HCEC 1CT (cell line): ENCODE measurements at regions not wholly inside any gene's neighbourhood (a gene's known extent, or its start where the extent isn't known, plus 50 kb on each side); places are given as distances from the start of the nearest gene placed in this dataset.
A peak's percentile ranks its signal among the peaks of the same experiment; 100 is the strongest.

Experiments used
- DNase-seq: peaks from one replicate; pipeline ENCODE4 v3.0.0-alpha.2; 2017

DNA sequence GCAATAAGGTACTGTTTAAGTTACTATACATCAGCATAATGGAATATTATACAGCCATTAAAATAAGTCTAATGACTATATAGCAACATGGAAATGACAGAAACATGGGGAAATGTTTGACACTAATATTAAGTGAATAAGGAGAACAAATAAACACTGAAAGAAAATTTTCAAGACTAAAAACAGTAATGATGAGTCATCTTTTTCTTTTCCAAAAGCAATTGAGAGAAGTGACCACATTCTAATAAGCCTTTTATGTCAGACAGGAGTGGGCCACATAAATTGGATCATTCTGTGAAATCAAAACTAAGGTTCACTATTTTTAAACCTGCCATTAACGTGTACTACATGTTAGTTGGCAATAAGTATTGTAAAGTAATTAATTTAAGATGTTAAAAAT, 187.5 kb downstream of the AHR start:
- no peak for DNase-seq

DNA sequence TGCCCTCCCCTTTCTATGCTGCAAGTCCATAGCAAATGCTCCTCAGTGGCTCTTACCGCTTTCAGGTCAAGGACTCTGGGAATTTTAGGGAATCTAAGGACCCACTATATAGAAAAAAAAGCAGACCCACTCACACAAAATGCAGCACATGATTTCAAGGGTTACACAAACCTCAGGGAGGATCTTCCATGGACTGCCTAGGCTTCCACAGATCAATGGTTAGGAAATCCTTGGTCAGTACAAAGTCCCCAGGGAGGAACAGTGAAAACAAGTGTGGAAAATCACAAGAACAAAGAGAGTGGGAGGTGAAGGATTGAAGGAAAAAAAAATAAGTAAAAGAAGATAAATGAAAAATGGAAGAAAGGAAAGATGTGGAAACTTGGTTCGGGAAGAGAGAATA, 188.4 kb downstream of the AHR start:
- no peak for DNase-seq

DNA sequence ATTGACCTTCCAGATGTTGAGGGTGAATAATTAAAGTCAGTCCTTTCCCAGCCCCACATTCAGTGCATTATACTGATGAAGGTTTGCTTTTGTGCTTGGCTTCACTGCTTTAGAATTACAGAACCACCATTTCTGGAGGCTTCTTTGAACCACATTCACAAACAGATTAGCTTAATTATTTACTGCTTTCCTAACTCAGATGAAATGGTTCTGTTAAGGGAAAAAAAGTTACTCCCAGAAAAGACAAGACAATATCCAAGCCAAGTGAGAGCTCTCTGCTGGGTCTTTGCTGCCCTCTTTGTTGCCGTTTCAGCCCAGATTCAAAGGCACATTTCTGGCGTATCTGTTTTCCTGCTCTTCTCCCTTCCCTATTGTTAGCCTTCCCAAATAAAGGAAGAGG, 188.9 kb downstream of the AHR start:
- no peak for DNase-seq

DNA sequence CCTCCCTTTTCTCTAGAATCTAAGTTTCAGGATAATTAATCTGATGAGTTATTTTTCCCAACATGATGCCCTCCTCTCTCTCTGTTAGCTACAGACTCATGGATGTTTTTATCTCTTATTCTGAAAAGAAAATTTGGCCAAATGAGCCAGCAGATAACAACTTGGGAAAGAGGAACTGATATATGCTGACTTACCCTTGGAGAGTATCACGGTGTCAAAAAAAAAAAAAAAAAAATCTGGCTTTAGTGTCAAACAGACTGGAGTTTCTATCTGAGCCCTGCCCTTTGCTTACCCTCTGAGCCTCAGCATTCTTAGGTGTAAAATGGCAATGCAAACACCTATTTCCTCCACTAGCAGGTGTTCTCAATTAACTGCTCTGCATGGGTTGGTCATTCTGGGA, 190.4 kb downstream of the AHR start:
- DNase-seq, result no peak

DNA sequence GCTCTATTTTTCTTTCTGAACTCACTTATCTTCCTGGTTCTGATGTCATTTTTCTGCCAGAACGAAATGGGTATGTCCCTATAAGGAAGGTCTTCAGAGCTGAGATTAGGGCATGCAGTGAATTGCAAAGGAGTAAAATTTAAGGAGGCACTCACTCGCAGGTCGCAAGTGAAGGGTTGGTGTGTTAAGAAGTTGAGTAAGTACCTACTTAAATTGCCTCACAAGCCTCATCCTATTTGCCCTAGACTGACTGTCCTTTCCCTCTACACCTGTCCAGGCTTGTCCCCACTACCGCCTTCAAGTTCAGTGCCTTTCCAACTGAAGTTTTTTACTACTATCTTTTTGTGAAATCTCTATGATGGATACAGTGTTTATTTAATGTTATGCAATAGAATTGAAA, 191.5 kb downstream of the AHR start:
- no peak for DNase-seq

DNA sequence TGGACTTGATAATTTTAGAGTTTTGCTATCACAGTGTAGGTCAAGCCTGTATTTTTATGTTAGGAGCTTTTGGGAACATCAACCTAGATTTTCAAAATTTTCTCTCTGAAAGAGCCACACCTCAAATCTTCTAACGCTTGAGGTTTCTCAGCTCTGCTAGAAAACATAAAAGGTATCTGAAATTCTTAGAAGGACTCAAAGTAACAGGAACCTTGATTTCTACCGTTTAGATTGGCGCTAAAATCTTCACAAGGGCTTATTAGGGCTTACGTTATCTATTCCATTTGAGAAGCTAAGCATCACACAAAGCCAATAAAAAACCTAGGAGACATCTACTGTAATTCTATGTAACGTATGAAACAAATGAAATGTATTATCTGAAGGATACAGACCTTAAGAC, 192.4 kb downstream of the AHR start:
- no peak for DNase-seq

DNA sequence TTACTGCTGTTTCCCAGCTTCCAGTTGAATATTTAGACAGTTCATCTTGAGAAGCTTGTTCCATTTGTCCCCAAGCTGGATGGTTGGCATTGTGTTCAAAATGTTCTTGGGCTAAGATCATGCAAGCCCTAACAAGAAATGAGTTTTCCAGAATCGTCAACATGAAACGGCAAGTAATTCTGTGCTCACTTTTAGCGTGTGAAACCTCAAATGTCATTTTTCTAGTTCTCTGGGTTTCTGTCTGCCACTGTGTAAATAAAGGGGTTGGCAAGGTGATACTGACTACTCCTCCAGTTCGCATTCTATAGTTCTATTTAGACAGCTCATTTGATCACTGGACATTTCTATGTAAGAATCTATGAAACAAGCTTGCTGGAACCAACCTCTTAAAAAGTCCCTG, 194.0 kb downstream of the AHR start:
- DNase-seq, result no peak

DNA sequence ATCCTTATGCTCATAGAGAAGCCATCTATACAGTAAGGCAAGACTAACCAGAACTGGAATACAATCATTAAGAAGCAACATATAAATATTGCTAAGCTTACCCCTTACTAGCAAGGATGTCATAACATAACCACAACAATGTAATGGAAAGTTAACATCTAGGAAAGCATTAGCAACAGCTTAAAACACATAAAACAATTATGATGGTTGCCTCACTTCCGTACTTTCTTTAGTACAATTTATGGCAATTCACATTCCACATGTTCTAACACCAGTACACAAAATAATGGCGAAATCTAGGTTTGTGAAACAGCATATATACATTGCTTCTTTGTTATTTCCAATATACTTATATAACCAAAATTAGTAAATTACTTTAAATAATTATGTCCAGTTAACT, 195.0 kb downstream of the AHR start:
- peak; percentile 22 for DNase-seq

DNA sequence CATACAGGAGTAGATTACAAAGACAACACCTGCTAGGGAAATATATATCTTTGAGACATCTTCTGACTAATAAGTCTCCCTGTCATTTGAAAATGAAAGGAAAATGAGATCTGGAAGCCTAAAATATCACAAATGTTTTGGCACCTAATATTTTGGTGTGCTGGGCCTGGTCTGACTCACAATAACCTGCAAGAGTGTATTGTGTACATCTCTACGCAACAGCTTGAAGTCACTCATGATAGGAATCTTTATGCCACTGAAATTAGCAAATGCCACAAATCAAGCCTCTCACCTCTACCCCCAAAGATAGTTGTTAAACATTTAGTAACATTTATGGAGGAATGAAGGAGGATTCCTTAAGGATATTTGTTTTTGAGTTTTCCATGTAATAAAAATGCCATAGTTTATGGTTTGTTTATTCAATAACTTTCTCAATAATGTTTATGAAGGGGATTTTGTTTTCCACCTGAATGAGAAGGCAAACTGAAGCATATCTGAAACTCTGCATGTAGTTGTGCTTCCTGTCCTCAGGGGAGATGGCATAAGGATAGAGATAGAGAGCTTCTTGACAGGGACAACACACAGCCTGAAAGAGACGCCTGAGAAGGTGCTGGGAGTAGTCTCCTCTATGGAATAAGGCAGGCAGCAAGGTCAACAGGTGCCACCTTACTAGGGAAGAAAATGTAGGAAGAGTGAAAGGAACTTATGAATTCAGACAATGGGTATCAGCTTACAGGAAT, 197.4 kb downstream of the AHR start:
- no peak for DNase-seq

DNA sequence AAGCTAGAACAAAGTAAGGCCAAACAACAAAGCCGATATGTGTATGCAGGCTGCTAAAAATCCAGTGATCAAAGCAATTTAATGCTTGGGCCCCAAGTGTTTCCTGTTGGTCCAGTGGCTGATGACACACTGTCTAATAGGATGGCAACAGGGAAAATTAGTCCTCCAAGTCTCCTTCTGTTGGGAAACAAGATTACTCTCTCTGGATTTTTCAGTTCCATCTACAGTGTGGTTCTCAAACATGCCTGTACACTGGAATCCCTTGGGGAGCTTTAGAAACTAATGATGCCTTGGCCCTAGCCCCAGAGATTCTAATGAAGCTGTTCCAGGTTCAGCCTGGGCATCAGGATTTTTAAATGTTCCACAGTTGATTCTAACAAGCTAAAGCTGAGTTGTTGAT, 198.7 kb downstream of the AHR start:
- no peak for DNase-seq

DNA sequence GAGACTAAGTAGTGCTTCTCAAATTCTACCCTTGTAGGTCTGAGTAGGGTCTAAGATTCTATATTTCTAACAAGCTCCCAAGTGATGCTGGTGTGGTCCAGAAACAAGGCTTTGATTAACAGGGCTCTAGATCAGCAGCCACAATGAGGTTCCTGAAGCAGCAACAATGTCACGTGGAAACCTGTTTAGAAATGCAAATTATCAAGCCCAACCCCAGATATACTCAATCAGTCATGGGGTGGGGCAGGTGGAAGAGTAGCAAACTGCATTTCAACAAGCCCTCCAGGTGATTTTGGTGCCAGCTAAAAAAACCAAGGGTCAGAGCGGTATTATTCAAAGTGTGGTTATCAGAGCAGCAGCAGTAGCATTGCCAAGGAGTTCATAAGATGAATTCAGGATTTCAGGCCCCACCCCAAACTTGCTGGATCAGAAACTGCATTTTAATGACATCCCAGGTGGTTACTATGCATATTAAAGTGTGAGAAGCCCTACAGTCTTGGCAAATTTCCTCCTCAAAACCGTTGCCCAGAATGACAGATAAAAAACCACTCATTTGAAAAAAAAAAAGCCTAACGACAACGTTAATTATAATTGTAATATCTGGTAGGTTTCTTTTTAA, 199.2 kb downstream of the AHR start:
- no peak for DNase-seq

DNA sequence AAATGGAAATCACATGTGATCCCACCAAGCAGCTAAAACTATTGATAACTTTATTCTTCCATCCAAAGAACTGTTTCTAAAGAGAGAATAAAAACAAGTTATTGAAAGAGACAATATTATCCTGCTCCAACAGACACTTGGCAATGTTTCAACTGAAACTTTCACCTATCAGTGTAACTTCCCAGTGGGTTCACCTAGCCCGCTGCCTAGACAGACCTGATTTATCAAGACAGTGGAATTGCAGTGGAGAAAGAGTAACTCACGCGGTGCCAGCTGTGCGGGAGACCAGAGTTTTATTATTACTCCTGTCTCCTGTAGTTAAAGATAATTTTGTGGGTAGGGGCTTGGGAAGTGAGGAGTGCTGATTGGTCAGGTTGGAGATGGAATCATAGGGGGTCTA, 199.8 kb downstream of the AHR start:
- DNase-seq, result no peak

DNA sequence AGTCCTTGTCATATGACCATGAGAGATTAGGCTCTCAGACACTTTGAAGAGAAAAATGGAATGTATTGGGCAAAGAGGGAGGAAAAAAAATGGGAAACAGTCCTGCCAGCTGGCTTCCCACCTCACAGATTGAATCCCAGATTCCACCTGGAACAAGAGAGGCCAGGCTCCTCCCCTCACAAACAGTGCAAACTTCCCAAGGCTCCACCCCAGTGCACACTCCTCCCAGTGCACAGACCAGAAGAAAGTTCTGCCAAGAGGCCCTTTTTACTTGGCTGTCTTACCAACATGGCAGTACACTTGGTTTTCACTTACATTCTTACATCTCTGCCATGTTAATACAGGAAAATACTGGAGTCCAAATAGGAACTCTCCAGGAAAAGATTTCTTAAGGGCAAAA, 202.3 kb downstream of the AHR start:
- DNase-seq, result no peak

DNA sequence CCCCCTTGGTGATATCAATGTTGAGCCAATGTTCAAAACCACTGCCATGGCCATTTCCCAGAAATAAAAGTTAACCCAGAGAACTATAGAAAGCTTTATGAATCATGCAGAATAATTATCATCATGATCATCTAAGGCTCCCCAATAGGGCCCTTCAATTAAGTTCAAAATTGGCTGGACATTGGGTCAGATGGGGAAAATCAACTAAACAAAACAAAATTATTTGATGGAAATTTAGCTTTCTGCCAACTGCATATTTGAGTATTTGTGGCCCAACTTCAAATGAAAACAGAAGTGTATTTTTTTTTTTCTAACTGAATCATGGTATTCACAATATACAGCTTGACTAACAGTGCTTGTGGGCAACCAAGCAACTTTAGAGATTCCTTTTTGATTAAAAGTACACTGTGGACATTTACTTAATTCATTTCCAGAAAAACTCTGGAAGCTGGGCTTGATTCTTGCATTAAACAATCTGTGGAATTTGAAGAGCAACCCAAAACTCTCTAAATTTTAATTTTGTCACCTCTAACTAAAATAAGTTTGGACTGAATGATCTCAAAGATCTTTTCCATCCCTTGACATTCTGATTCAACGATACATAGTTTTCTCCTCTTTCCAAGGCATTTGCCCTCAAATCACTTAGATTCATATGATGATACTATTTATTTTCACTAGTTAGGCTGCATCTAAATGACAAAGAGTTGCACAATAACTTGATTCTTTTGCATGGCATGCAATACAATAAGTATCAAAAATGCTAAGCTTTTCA, 203.2 kb downstream of the AHR start:
- no peak for DNase-seq

DNA sequence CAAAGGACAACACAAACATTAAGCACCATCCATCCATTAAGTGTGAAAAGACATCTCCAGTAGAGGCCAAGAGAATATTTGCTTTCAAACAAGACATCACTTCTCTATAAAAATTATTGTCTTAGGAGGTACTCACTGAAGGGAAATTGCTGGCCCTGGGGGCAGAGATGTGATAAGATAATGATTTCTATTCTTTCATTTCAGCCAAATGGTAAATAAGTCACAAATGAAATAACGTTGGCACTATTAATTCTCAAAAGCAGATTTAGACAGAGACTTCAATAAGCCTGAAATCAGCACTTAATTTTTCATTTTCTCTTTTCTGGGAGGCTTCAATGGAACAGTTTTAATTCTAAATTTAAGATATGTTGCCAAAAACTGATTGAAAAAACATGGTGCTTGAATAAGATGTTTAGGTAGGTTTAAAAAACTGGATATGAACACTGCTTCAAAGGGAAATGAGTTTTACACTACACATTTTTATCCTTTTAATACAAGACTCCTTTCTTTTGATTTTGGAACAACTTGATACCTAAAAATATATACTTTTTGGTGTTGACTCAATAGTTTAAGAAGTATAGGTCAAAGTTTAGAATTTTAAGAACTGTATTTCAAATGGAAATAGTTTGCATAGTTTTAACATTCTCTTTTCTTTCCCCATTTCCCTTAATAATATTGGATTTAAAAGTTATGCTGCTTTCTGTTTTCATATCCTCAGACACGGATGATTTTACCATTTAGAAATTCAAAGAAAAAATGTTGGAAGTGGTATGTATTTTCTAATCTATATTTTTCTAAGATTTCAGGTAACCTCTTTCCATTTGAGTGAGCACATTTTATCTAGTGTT, 204.0 kb downstream of the AHR start:
- no peak for DNase-seq

DNA sequence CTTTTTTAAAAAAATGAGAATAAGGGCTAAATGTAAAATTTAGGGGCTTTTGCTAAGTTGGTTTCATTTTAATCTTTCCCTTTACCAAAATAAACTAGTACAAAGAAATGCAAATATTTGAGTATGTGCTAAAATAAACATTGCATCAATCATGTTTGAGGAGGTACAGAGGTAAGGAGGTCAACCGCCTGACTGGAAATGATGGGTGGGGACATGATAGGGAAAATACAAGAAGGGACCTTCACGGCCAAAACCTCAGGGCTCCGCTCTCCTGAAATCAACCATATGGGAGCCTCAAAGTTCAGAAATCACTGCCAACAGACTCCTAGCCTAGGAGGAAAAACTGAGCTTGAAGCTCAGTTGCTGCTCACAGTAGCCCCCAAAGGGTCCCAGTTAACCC, 207.6 kb downstream of the AHR start:
- DNase-seq, result no peak

DNA sequence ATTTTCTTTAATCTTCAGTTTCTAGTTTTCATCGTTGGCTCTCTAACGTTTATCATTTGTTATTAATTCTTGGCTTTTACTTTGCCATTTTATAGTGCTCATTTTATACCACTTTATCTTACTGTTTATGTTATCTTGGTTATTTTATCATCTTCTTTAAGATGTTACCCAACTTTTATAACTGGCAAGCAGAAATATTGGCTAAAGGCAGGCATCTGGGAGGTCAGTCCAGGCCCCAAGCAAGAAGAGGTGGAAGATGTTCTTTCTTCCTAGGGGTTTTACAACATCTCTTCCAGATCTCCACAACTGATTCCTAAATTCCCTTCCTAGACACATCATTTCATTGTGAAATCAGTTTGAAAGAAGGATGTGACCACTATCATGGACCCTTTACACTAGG, 208.1 kb downstream of the AHR start:
- no peak for DNase-seq

DNA sequence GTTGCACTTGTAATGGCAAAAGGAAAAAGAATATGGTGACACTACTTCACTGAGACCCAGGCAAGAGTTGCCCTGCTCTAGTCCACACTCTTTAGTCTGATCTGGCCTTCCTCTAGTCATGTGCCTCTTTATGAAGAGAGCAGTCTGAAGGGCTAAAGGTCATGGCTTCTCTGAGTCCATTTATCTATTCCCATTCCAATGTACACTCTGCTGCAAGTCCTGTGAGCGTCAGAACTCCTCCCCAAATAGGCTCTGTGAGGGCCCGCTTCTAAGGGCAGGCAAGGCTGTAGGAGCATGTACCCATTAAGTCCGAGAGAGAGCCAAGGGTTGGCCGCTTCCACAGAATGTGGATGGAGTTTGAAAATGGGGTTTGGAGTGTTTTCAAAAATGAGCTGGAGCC, 209.3 kb downstream of the AHR start:
- DNase-seq, result no peak

DNA sequence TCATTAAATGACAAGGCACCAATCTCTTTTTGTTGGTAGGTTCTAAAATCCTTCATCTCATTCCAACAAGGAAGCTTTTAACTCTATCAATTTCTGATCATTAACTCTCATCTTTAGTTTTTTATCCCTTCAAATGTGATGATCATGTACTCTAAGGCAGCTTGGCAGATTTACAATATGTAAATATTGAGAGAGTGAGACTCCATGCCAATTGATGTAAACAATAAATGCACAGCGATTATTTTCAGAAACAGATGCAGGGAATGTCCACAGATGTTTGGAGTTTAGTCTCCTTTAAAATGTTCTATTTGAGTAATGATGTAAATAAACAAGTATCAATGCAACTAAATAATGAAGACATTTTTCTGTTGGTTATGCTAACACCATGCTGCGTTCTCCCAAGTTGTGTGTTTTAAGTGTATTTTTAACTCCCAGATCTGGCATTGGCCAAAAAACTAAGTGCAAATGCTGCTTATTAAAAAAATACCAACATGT, 213.8 kb downstream of the AHR start:
- DNase-seq, result no peak

DNA sequence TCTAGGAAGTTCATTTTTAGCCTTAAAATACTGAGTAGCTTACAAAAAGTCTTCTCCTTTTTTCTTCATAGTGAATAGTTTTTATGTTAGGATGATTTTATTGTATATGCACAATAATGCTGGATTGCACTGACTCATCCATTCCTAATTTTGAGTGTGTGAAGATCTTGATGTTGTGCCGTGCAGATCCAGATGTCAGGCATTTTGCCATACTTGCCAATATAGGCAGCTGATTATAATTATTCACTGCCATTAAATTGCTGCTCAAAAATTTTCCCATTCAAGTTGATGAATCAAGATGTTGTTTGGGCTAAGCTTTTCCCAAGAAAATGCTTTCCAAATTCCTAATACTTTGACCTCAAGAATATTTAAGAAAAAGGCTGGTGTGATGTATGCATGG, 218.3 kb downstream of the AHR start:
- DNase-seq, result peak; percentile 82

DNA sequence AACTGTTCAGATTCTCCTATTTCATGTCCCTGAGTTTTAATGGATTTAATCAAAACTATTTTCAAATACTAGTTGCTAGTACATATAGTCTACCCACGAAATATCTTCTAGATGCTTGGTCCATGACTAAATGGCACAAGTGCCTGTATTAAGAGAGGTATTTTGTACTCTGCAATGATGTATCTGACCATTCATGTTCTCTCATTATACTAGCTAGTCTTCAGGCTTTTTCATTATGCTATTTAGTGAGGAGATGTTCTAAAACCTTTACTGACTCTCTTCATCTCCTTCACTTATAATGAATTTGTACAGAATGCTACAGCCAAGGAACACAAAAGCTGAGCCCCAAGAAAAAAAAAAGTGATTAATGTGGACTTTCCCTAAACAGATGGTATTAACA, 222.5 kb downstream of the AHR start:
- DNase-seq, result peak; percentile 36

DNA sequence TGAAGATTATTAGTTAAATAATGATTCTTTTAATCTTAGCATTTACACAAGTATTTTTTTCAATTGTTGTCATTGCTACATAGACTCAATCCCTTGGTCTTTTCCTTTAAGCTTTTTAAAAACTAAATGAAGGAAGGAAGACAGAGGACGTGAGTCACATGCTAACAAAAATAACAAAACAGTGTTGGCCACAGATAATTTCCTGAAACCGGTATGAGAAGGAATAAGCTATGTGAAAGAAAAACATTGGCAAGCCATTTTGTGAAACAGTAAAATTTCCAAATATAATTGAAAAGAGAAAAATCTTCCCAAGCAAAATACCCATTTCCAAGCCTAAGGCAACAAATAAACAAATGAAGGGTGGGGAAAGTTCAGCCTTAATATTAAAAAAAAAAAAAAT, 223.0 kb downstream of the AHR start:
- DNase-seq, result peak; percentile 84
